ENCODE measurements at regions not wholly inside any gene's neighbourhood (a gene's known extent, or its start where the extent isn't known, plus 50 kb on each side); places are given as distances from the start of the nearest gene placed in this dataset.

DNA sequence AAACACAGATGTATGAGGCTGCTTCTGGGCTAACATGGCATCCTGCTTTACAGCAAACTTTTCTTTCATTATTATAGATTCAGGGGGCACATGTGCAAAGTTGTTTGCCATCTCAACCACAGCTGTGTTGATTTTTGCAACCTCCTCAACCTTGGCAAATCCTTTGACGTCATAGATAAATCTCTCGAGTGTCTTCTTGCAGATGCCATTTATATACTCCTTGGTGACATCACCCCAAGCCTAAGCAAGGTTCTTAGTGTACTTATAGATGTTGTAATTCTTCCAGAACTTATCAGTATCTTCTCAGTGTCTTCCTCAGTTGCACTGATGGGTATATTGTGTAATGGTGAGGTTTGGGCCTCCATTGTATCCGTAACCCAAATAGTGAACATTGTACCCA, 135.4 kb upstream of the RPH3A start (continued):
- TF ChIP-seq REST (IDR thresholded peaks at IDR 0.05; ENCODE audit: low read depth) (no peak), SP1 (IDR thresholded peaks at IDR 0.05; ENCODE audit: low read depth) (no peak), POLR2AphosphoS5 (IDR thresholded peaks at IDR 0.05; ENCODE audit: low read depth, low read length) (no peak), FOSL1 (IDR thresholded peaks at IDR 0.05; ENCODE audit: low read depth) (no peak), ELF1 (IDR thresholded peaks at IDR 0.05; ENCODE audit: borderline replicate concordance, low read depth) (no peak), MAX (IDR thresholded peaks at IDR 0.05) (no peak), SIN3A (IDR thresholded peaks at IDR 0.05; ENCODE audit: low read depth) (no peak), SRF (IDR thresholded peaks at IDR 0.05; ENCODE audit: low read depth) (no peak), JUND (IDR thresholded peaks at IDR 0.05) (no peak)
- TF ChIP-seq, protein P1, sequence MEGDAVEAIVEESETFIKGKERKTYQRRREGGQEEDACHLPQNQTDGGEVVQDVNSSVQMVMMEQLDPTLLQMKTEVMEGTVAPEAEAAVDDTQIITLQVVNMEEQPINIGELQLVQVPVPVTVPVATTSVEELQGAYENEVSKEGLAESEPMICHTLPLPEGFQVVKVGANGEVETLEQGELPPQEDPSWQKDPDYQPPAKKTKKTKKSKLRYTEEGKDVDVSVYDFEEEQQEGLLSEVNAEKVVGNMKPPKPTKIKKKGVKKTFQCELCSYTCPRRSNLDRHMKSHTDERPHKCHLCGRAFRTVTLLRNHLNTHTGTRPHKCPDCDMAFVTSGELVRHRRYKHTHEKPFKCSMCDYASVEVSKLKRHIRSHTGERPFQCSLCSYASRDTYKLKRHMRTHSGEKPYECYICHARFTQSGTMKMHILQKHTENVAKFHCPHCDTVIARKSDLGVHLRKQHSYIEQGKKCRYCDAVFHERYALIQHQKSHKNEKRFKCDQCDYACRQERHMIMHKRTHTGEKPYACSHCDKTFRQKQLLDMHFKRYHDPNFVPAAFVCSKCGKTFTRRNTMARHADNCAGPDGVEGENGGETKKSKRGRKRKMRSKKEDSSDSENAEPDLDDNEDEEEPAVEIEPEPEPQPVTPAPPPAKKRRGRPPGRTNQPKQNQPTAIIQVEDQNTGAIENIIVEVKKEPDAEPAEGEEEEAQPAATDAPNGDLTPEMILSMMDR (IDR thresholded peaks at IDR 0.05 in 2 of 3, conservative IDR thresholded peaks at IDR 0.05 in 1 of 3; ENCODE audit: borderline replicate concordance in 1 of 3, insufficient read depth in 1 of 3, low read depth in 2 of 3, low read length in 2 of 3): no peak

DNA sequence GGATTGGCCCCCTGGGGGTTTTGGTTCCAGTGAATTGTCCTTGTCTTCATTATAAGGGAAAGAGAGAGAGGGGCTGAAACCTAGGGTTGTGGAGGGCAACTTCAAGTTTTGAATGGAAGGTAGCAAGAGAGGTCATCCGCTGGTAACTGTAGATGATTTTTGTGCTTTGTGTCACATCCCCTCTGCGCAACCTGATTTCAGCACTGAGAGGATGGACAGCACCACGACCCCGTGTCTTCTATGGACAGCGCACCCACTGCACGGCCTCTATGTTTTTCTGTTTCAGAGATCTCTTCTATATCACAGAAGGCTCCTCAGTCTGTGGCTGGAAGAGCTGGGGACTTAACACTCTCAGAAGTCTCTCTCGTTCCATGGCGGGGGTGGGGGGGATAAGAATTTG, 127.0 kb upstream of the RPH3A start:
- Histone ChIP-seq H3K9me3 (ENCODE audit: control insufficient read depth in 1 of 2, insufficient read depth in 1 of 2, low read depth in 1 of 2, low read length in 2 of 2) (no peaks in the 10 kb centered on the region), H3K27me3 (ENCODE audit: insufficient read depth, low read length) (peaks cover 48% of the 10 kb centered on the region), H3K4me3 (replicated peaks in 1 of 2; ENCODE audit: low read depth in 1 of 2, low read length in 2 of 2) (no peak overlapping the region), H3K36me3 (ENCODE audit: control insufficient read depth in 1 of 2, insufficient read depth in 2 of 2, low read length in 2 of 2) (no peaks in the 10 kb centered on the region), H3K79me2 (ENCODE audit: insufficient read depth, low read length) (no peaks in the 10 kb centered on the region), H3K4me2 (ENCODE audit: low read length) (no peak overlapping the region), H3K9ac (ENCODE audit: low read length) (no peak overlapping the region), H2AFZ (ENCODE audit: low read depth, low read length, poor library complexity, severe bottlenecking) (no peak overlapping the region), H3K27ac (ENCODE audit: low read depth, low read length) (no peak overlapping the region), H4K20me1 (ENCODE audit: insufficient read depth) (no peaks in the 10 kb centered on the region), H3K4me1 (ENCODE audit: control insufficient read depth in 1 of 2, insufficient read depth in 2 of 2, low read length in 2 of 2) (no peaks in the 10 kb centered on the region), H3K9me2 (ENCODE audit: insufficient read depth) (no peaks in the 10 kb centered on the region)
- DNase-seq (ENCODE audit: low read depth, low spot score): no peak
- TF ChIP-seq TCF7L2 (IDR thresholded peaks at IDR 0.05; ENCODE audit: borderline replicate concordance, extremely low read depth, insufficient read depth, insufficient read length): no peak
- no peak for TF ChIP-seq SIN3A (IDR thresholded peaks at IDR 0.05; ENCODE audit: low read depth)
- TF ChIP-seq REST (IDR thresholded peaks at IDR 0.05; ENCODE audit: low read depth): peak; percentile 80
- TF ChIP-seq EZH2phosphoT487 (IDR thresholded peaks at IDR 0.05; ENCODE audit: borderline replicate concordance): no peak
- no peak for TF ChIP-seq CEBPB (IDR thresholded peaks at IDR 0.05; ENCODE audit: low read depth)
- no peak for TF ChIP-seq ELF1 (IDR thresholded peaks at IDR 0.05; ENCODE audit: borderline replicate concordance, low read depth)
- TF ChIP-seq ZNF274 (IDR thresholded peaks at IDR 0.05; ENCODE audit: low read depth, low read length): no peak
- TF ChIP-seq, protein P2, sequence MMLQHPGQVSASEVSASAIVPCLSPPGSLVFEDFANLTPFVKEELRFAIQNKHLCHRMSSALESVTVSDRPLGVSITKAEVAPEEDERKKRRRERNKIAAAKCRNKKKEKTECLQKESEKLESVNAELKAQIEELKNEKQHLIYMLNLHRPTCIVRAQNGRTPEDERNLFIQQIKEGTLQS (IDR thresholded peaks at IDR 0.05): no peak
- CTCF ChIA-PET: no interaction called here
- RAD21 ChIA-PET (ENCODE audit: low non-redundant PET in 1 of 2, low total read pairs in 2 of 2, uncharacterized antibody in 2 of 2, unreplicated experiment in 2 of 2): no interaction called here
- no TSS peak for BruUV-seq (replicated peaks)
- intact Hi-C loops (cut with micrococcal nuclease): no loop called here
- no peak for ATAC-seq
- POLR2A ChIA-PET: no interaction called here
